22Rv1 (cell line): ENCODE measurements at regions not wholly inside any gene's neighbourhood (a gene's known extent, or its start where the extent isn't known, plus 50 kb on each side); places are given as distances from the start of the nearest gene placed in this dataset.

Experiments used
- CTCF ChIP-seq: fragments of 450-650 bp; IDR thresholded peaks from 2 replicates; pipeline ENCODE4 v1.5.1; 2017; ENCODE audit warnings: mild to moderate bottlenecking
- ZFX ChIP-seq: fragments of 450-650 bp; IDR thresholded peaks from 2 replicates; pipeline ENCODE4 v1.6.1; 2017; ENCODE audit warnings: antibody characterized with exemption, borderline replicate concordance

- no peak for TF ChIP-seq CTCF
- no peak for TF ChIP-seq ZFX
These were observed 1271.6 kb upstream of the SORCS1 start for GRCh38 chr10:108436096-108436495.
